ENCODE measurements at regions not wholly inside any gene's neighbourhood (a gene's known extent, or its start where the extent isn't known, plus 50 kb on each side); places are given as distances from the start of the nearest gene placed in this dataset.

- TF ChIP-seq, protein P1, sequence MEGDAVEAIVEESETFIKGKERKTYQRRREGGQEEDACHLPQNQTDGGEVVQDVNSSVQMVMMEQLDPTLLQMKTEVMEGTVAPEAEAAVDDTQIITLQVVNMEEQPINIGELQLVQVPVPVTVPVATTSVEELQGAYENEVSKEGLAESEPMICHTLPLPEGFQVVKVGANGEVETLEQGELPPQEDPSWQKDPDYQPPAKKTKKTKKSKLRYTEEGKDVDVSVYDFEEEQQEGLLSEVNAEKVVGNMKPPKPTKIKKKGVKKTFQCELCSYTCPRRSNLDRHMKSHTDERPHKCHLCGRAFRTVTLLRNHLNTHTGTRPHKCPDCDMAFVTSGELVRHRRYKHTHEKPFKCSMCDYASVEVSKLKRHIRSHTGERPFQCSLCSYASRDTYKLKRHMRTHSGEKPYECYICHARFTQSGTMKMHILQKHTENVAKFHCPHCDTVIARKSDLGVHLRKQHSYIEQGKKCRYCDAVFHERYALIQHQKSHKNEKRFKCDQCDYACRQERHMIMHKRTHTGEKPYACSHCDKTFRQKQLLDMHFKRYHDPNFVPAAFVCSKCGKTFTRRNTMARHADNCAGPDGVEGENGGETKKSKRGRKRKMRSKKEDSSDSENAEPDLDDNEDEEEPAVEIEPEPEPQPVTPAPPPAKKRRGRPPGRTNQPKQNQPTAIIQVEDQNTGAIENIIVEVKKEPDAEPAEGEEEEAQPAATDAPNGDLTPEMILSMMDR (IDR thresholded peaks at IDR 0.05; ENCODE audit: extremely low read depth in 1 of 2, insufficient read depth in 1 of 2, low read depth in 1 of 2, low read length in 2 of 2): no peak
- TF ChIP-seq POLR2A (IDR thresholded peaks at IDR 0.05; ENCODE audit: low read depth, low read length): no peak
- TF ChIP-seq EZH2 (IDR thresholded peaks at IDR 0.05; ENCODE audit: borderline replicate concordance, low read depth, low read length, severe bottlenecking): no peak
- TF ChIP-seq, protein P2, sequence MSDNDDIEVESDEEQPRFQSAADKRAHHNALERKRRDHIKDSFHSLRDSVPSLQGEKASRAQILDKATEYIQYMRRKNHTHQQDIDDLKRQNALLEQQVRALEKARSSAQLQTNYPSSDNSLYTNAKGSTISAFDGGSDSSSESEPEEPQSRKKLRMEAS (IDR thresholded peaks at IDR 0.05; ENCODE audit: insufficient read depth, insufficient read length): no peak
- no peak for TF ChIP-seq POLR2AphosphoS5 (IDR thresholded peaks at IDR 0.05; ENCODE audit: insufficient read depth, low read depth, low read length)
- no peak for TF ChIP-seq FOS (IDR thresholded peaks at IDR 0.05; ENCODE audit: borderline replicate concordance, insufficient read depth, low read length)
These were observed 102.6 kb upstream of the NDUFV2 start for GRCh38 chr18:8999872-9000271.
